ENCODE measurements at regions not wholly inside any gene's neighbourhood (a gene's known extent, or its start where the extent isn't known, plus 50 kb on each side); places are given as distances from the start of the nearest gene placed in this dataset.

DNA sequence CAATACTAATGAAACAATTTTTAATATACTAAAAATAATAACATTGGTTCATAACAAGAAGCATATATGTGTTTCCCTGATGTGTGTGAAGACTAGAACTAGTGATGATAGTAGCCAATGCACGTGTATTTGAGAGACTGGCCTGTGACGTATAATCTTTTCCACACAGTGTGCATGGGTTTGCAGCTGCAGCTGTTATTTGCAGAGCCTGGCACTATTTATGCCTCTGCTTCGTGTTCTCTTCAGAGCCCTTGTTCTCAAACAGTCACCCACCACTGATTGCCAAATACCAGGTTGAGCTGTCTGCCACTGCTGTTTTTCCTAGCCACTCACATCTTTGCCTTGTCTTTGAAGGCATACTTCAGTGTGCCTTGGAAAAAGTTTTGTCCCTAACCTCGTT, 531.7 kb downstream of the ETV1 start:
- H3K79me2 ChIP-seq (ENCODE audit: insufficient read depth, low read length) = no peaks in the 10 kb centered on the region
- peaks cover 7% of the 10 kb centered on the region; the same call in 1 of the 2 replicates for H3F3A ChIP-seq (ENCODE audit: insufficient read depth)
- H3K9ac ChIP-seq (ENCODE audit: low read length) = peak overlapping the region; percentile 15; the same call in 1 of the 2 replicates
- no peaks in the 10 kb centered on the region for H3K9me2 ChIP-seq (replicated peaks; ENCODE audit: insufficient read depth, low read length)
- no peaks in the 10 kb centered on the region; the same call in 1 of the 2 replicates for H3K36me3 ChIP-seq (ENCODE audit: low read length)
- peak overlapping the region; percentile 55 for H3K4me2 ChIP-seq (ENCODE audit: low read depth, low read length, poor library complexity, severe bottlenecking)
- no peaks in the 10 kb centered on the region for H3K27me3 ChIP-seq (ENCODE audit: low read length)
- H3K9me3 ChIP-seq (ENCODE audit: insufficient read depth, low read length) = 0 out of 2 replicates have a peak, but pooled peaks cover 7% of the 10 kb centered on the region
- no peak overlapping the region for H3K4me3 ChIP-seq (ENCODE audit: insufficient read depth, low read length, poor library complexity, severe bottlenecking)
- H4K20me1 ChIP-seq (ENCODE audit: low read depth, low read length) = no peaks in the 10 kb centered on the region
- no peak for TF ChIP-seq EZH2phosphoT487 (conservative IDR thresholded peaks at IDR 0.05; ENCODE audit: low read length)
- no peak for TF ChIP-seq CTCF (IDR thresholded peaks at IDR 0.05; ENCODE audit: insufficient read depth, low read length, poor library complexity, severe bottlenecking)
- H3K27ac ChIP-seq (ENCODE audit: low read depth, low read length) = peak overlapping the region; percentile 97
- no peak overlapping the region for H2AFZ ChIP-seq (ENCODE audit: low read depth, low read length, severe bottlenecking)

DNA sequence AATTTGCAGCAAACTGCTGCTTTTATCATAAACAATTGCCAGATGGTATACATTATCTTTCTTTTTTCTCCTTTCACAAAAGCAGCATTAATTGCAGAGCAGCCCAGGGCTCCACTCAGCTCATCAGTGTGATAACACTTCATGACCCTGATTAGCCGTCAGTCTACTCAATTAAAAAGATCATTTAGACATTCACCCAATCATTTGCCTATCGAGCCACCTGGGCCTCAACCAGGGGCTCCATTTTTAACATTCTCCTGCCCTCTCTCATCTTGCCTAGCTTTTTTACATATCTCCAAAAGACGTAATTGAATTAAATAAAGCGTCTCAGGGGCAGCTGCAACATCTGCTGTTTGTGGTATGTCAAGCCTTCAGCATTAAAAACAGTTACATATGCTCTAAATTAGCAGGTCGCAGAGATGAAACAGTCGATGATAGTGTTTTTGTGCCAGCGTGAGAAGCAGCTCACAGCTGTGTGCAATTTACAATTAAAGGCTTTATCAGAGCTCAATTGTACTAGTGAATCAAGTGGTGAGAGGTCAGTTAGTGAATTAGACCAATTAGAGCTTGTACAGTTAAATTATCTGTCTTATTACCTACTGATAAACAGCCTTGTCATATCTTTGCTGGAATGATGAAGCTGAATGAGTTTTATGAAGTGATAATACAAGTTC, 522.5 kb downstream of the ETV1 start:
- no peaks in the 10 kb centered on the region for H3K27me3 ChIP-seq (ENCODE audit: low read length)
- peaks cover 40% of the 10 kb centered on the region for H3F3A ChIP-seq (ENCODE audit: insufficient read depth)
- H3K36me3 ChIP-seq (ENCODE audit: low read length) = peaks cover 22% of the 10 kb centered on the region
- no peaks in the 10 kb centered on the region for H3K9me3 ChIP-seq (ENCODE audit: insufficient read depth, low read length)
- peak overlapping the region; percentile 59 for H3K9ac ChIP-seq (ENCODE audit: low read length)
- H3K79me2 ChIP-seq (ENCODE audit: insufficient read depth, low read length) = no peaks in the 10 kb centered on the region; the same call in 1 of the 2 replicates
- no peak for TF ChIP-seq EZH2phosphoT487 (conservative IDR thresholded peaks at IDR 0.05; ENCODE audit: low read length)
- no peak for TF ChIP-seq CTCF (IDR thresholded peaks at IDR 0.05; ENCODE audit: insufficient read depth, low read length, poor library complexity, severe bottlenecking)
- H3K9me2 ChIP-seq (replicated peaks; ENCODE audit: insufficient read depth, low read length) = no peaks in the 10 kb centered on the region
- H3K4me2 ChIP-seq (ENCODE audit: low read depth, low read length, poor library complexity, severe bottlenecking) = peak overlapping the region; percentile 55
- no peak overlapping the region for H3K4me3 ChIP-seq (ENCODE audit: insufficient read depth, low read length, poor library complexity, severe bottlenecking)
- H4K20me1 ChIP-seq (ENCODE audit: low read depth, low read length) = no peaks in the 10 kb centered on the region
- H2AFZ ChIP-seq (ENCODE audit: low read depth, low read length, severe bottlenecking) = no peak overlapping the region
- peak overlapping the region; percentile 98 for H3K27ac ChIP-seq (ENCODE audit: low read depth, low read length)

DNA sequence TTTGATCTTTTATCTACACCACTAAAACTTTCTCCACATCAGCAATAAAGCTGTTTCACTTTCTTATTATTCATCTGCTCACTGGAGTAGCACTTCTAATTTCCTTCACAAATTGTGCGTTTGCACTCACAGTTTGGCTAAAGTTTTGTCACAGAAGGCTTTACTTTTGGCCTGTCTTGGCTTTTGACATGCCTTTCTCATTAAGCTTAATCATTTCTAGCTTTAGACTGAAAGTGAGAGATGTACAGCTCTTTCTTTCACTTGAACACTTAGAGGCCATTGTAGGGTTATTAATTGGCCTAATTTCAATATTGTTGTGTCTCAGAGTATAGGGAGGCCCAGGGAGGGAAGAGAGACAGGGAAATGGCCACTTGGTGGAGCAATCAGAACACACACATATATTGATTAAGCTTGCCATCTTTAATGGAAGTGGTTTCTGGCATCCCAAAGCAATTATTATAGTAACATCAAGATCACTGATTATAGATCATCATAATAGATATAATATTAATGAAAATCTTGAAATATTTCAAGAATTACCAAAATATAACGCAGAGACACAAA, 512.5 kb downstream of the ETV1 start:
- no peaks in the 10 kb centered on the region for H3K27me3 ChIP-seq (ENCODE audit: low read length)
- no peaks in the 10 kb centered on the region for H3K79me2 ChIP-seq (ENCODE audit: insufficient read depth, low read length)

More for the DNA sequence above, 512.5 kb downstream of the ETV1 start:
- Histone ChIP-seq H3F3A (ENCODE audit: insufficient read depth) (no peaks in the 10 kb centered on the region), H3K9ac (ENCODE audit: low read length) (no peak overlapping the region), H3K9me2 (replicated peaks; ENCODE audit: insufficient read depth, low read length) (no peaks in the 10 kb centered on the region), H3K36me3 (ENCODE audit: low read length) (peaks cover 7% of the 10 kb centered on the region), H4K20me1 (ENCODE audit: low read depth, low read length) (no peaks in the 10 kb centered on the region), H3K9me3 (ENCODE audit: insufficient read depth, low read length) (no peaks in the 10 kb centered on the region), H3K27ac (ENCODE audit: low read depth, low read length) (peak overlapping the region; percentile 6; the same call in 1 of the 2 replicates), H3K4me3 (ENCODE audit: insufficient read depth, low read length, poor library complexity, severe bottlenecking) (no peak overlapping the region), H3K4me2 (ENCODE audit: low read depth, low read length, poor library complexity, severe bottlenecking) (peak overlapping the region; percentile 2), H2AFZ (ENCODE audit: low read depth, low read length, severe bottlenecking) (no peak overlapping the region)
- TF ChIP-seq EZH2phosphoT487 (conservative IDR thresholded peaks at IDR 0.05; ENCODE audit: low read length) (no peak), CTCF (IDR thresholded peaks at IDR 0.05; ENCODE audit: insufficient read depth, low read length, poor library complexity, severe bottlenecking) (no peak)

Data from SU-DHL-6 (cell line).